ENCODE measurements at regions not wholly inside any gene's neighbourhood (a gene's known extent, or its start where the extent isn't known, plus 50 kb on each side); places are given as distances from the start of the nearest gene placed in this dataset.

- TF ChIP-seq TAF1 (IDR thresholded peaks at IDR 0.05; ENCODE audit: low read depth, low read length) (no peak), POLR2A (IDR thresholded peaks at IDR 0.05; ENCODE audit: low read depth, low read length) (no peak), SPI1 (IDR thresholded peaks at IDR 0.05; ENCODE audit: low read depth, low read length) (no peak), POLR2AphosphoS5 (IDR thresholded peaks at IDR 0.05; ENCODE audit: low read depth, low read length) (no peak)
Measured at GRCh38 chr6:105794239-105794638, 291.9 kb upstream of the PRDM1 start.

Data from GM12891 (cell line).